ENCODE measurements at regions not wholly inside any gene's neighbourhood (a gene's known extent, or its start where the extent isn't known, plus 50 kb on each side); places are given as distances from the start of the nearest gene placed in this dataset.

- TF ChIP-seq CTCF (IDR thresholded peaks at IDR 0.05) (no peak), POLR2AphosphoS5 (IDR thresholded peaks at IDR 0.05) (no peak)
These were observed 114.6 kb downstream of the DDIT4L start for GRCh38 chr4:100075486-100076270.
